ENCODE measurements at regions not wholly inside any gene's neighbourhood (a gene's known extent, or its start where the extent isn't known, plus 50 kb on each side); places are given as distances from the start of the nearest gene placed in this dataset.

- H3K27me3 Mint-ChIP-seq, result no peaks in the 10 kb centered on the region
- TF ChIP-seq CTCF (IDR thresholded peaks at IDR 0.05; ENCODE audit: unreplicated experiment), result no peak
- peak overlapping the region; percentile 41 for H3K27ac Mint-ChIP-seq
- no peaks in the 10 kb centered on the region for H3K36me3 Mint-ChIP-seq (ENCODE audit: insufficient read depth)
- peaks cover 6% of the 10 kb centered on the region for H3K4me1 Mint-ChIP-seq (ENCODE audit: low read depth)
- DNase-seq (ENCODE audit: low spot score, unreplicated experiment), result no peak
- peaks cover 3% of the 10 kb centered on the region for H3K9me3 Mint-ChIP-seq (ENCODE audit: low read depth)
- no peak overlapping the region for H3K4me3 Mint-ChIP-seq (ENCODE audit: low read depth)
These were observed 176.1 kb downstream of the IGLL1 start for GRCh38 chr22:23403720-23404688.

DNA sequence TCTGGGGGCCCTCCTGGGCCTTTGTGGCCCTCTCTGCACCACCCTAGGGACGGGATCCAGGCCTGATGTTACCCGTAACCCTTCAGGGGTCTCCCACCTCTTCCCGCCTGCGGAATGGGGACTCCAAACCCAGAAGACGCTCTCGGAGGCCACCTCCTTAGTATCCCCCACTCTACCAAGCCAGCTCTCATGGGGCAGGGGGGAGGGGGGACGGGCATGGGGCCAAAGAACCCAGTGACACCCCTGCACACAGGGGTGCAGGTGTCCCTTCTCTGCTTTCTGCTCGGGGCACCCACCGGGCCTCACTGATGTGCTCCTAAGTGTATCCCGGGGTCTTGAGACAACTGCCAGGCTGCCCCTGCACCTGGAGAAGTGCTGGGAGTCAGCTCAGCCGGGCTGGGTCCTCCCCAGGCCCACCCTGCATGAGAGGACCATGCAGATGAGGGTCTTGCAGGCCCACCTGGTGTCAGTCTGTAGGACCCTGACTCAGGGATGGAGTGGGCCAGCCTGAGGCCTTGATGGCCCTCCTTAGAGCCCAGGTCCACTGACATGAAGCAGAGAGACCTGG is 176.9 kb downstream of the IGLL1 start:
- Mint-ChIP-seq H3K4me1 (ENCODE audit: low read depth) (peaks cover 6% of the 10 kb centered on the region), H3K9me3 (ENCODE audit: low read depth) (peaks cover 3% of the 10 kb centered on the region), H3K4me3 (ENCODE audit: low read depth) (peak overlapping the region; percentile 49), H3K27me3 (no peaks in the 10 kb centered on the region), H3K36me3 (ENCODE audit: insufficient read depth) (no peaks in the 10 kb centered on the region), H3K27ac (peak overlapping the region; percentile 89)
- no peak for DNase-seq (ENCODE audit: low spot score, unreplicated experiment)
- no peak for TF ChIP-seq CTCF (IDR thresholded peaks at IDR 0.05; ENCODE audit: unreplicated experiment)

GRCh38 chr22:23402275-23403151 is 177.6 kb downstream of the IGLL1 start:
- Mint-ChIP-seq H3K4me1 (ENCODE audit: low read depth) (peaks cover 6% of the 10 kb centered on the region), H3K27me3 (no peaks in the 10 kb centered on the region)

GRCh38 chr22:23401910-23402274 is 178.2 kb downstream of the IGLL1 start:
- Mint-ChIP-seq H3K27me3 (no peaks in the 10 kb centered on the region), H3K4me3 (ENCODE audit: low read depth) (peak overlapping the region; percentile 65), H3K4me1 (ENCODE audit: low read depth) (peaks cover 6% of the 10 kb centered on the region), H3K27ac (peak overlapping the region; percentile 64), H3K9me3 (ENCODE audit: low read depth) (peaks cover 3% of the 10 kb centered on the region), H3K36me3 (ENCODE audit: insufficient read depth) (no peaks in the 10 kb centered on the region)
- no peak for DNase-seq (ENCODE audit: low spot score, unreplicated experiment)
- no peak for TF ChIP-seq CTCF (IDR thresholded peaks at IDR 0.05; ENCODE audit: unreplicated experiment)

More at GRCh38 chr22:23402275-23403151, 177.6 kb downstream of the IGLL1 start:
- TF ChIP-seq CTCF (IDR thresholded peaks at IDR 0.05; ENCODE audit: unreplicated experiment), result peak; percentile 82
- Mint-ChIP-seq H3K4me3 (ENCODE audit: low read depth) (peak overlapping the region; percentile 65), H3K27ac (peak overlapping the region; percentile 89), H3K36me3 (ENCODE audit: insufficient read depth) (no peaks in the 10 kb centered on the region), H3K9me3 (ENCODE audit: low read depth) (peaks cover 3% of the 10 kb centered on the region)
- DNase-seq (ENCODE audit: low spot score, unreplicated experiment), result peak; percentile 82

All from progenitor cell of endocrine pancreas (in vitro differentiated cells).